Peyer's patch (tissue), 4 donors: ENCODE measurements at regions not wholly inside any gene's neighbourhood (a gene's known extent, or its start where the extent isn't known, plus 50 kb on each side); places are given as distances from the start of the nearest gene placed in this dataset.

Experiments
- CTCF ChIP-seq, 6 experiments: fragments of 450-650 bp in 4 of 6; fragments of 200-600 bp in 2 of 6; sonication (generic) in 1 of 6; IDR thresholded peaks; one replicate each; pipeline ENCODE4 v1.5.1; 2017 to 2019; ENCODE audit warnings: antibody characterized with exemption in 6 of 6, mild to moderate bottlenecking in 3 of 6, moderate library complexity in 1 of 6
- POLR2A ChIP-seq, 2 donors: fragments of 450-650 bp; IDR thresholded peaks; one replicate each; pipeline ENCODE4 v1.5.1; 2017; ENCODE audit warnings: antibody characterized with exemption in 2 of 2, mild to moderate bottlenecking in 2 of 2, moderate library complexity in 2 of 2

DNA sequence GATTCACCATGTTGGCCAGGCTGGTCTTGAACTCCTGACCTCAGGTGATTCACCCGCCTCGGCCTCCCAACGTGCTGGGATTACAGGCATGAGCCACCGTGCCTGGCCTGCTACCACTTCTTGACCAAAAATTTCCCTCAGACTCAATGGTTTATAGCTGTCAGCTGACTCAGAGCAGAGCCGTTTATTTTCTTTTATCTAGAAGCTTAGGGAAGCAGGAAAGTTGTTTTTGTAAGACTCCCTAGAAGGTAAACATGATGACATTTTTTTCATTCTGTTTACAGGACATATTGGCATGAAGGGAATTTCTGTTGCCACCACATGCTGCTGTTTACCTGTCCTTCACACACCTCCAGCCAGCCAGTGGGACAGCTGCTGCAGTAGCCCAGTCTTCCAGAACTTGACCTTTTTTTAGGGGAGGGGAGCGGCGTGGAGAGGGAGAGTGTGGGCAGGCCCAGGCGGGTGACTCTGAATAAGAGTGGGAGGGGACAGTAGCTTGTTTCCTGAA is 56.1 kb upstream of the PTPRJ start:
- TF ChIP-seq CTCF (IDR thresholded peaks at IDR 0.05) (no peak), POLR2A (IDR thresholded peaks at IDR 0.05) (no peak)
